BLaER1 treated with 17β-estradiol and CSF1 and Interleukin-3, amounts not matched to agents 10 nM and 100 nM (cell line): ENCODE measurements at regions not wholly inside any gene's neighbourhood (a gene's known extent, or its start where the extent isn't known, plus 50 kb on each side); places are given as distances from the start of the nearest gene placed in this dataset.
"Not testable (repeated sequence)": the region's sequence is repeated elsewhere in the genome, so short reads cannot be mapped to it uniquely, and the experiment has no call there.

Experiments used
- H3K27ac ChIP-seq, 11 experiments: shearing (Covaris generic); formaldehyde crosslinking; 2 replicates each; pipeline ENCODE4 v1.8.1; 2022
- H3K27me3 ChIP-seq, 11 experiments: shearing (Covaris generic); formaldehyde crosslinking; 2 replicates each; pipeline ENCODE4 v1.8.1; 2022
- H3K36me3 ChIP-seq, 11 experiments: shearing (Covaris generic); formaldehyde crosslinking; 2 replicates each; pipeline ENCODE4 v1.8.1; 2022
- H3K4me1 ChIP-seq, 10 experiments: shearing (Covaris generic); formaldehyde crosslinking; 2 replicates each; pipeline ENCODE4 v1.8.1; 2022
- H3K4me2 ChIP-seq, 11 experiments: shearing (Covaris generic); formaldehyde crosslinking; 2 replicates each; pipeline ENCODE4 v1.8.1; 2022
- H3K4me3 ChIP-seq, 10 experiments: shearing (Covaris generic); formaldehyde crosslinking; 2 replicates each; pipeline ENCODE4 v1.8.1; 2022
- H3K9ac ChIP-seq, 11 experiments: shearing (Covaris generic); formaldehyde crosslinking; 2 replicates each; pipeline ENCODE4 v1.8.1; 2022
- H3K9me3 ChIP-seq, 11 experiments: shearing (Covaris generic); formaldehyde crosslinking; replicated peaks in 1 of 11; 2 replicates each; pipeline ENCODE4 v1.8.1; 2022
- H4K20me1 ChIP-seq, 11 experiments: shearing (Covaris generic); formaldehyde crosslinking; 2 replicates each; pipeline ENCODE4 v1.8.1; 2022
- Cebpa-rat ChIP-seq, 11 experiments: shearing (Covaris generic); IDR thresholded peaks; 2 replicates each; pipeline ENCODE4 v1.8.1; 2022

GRCh38 chr2:16393500-16394071, 272.0 kb downstream of the CYRIA start:
- TF ChIP-seq Cebpa-rat (IDR thresholded peaks at IDR 0.05), result no peak
- H3K4me2 ChIP-seq, result peak overlapping the region in 2 of 11 experiments; percentile 48 to 50; a peak in 4 of 22 replicates
- no peak overlapping the region for H3K27ac ChIP-seq
- H3K9ac ChIP-seq, result peak overlapping the region in 1 of 11 experiments; percentile 46; a peak in 1 of 22 replicates
- no peaks in the 10 kb centered on the region for H3K27me3 ChIP-seq
- H3K36me3 ChIP-seq, result no peaks in the 10 kb centered on the region
- no peak overlapping the region for H3K4me3 ChIP-seq
- no peaks in the 10 kb centered on the region; a peak in 1 of 22 replicates for H4K20me1 ChIP-seq
- H3K9me3 ChIP-seq, result no peaks in the 10 kb centered on the region
- H3K4me1 ChIP-seq, result peaks cover 0 to 16% (median 0%) of the 10 kb centered on the region in 10 experiments; a peak in 4 of 20 replicates

- Histone ChIP-seq H3K4me1 (peaks cover 0 to 16% (median 0%) of the 10 kb centered on the region in 10 experiments; a peak in 4 of 20 replicates), H3K27ac (no peak overlapping the region)
Measured at GRCh38 chr2:16392647-16393499, 272.8 kb downstream of the CYRIA start.

GRCh38 chr2:16391986-16392385, 273.6 kb downstream of the CYRIA start:
- no peaks in the 10 kb centered on the region for H3K9me3 ChIP-seq
- no peak for TF ChIP-seq Cebpa-rat (IDR thresholded peaks at IDR 0.05)
- no peak overlapping the region for H3K4me2 ChIP-seq
- H3K4me3 ChIP-seq, result no peak overlapping the region
- no peaks in the 10 kb centered on the region for H3K36me3 ChIP-seq
- no peak overlapping the region for H3K9ac ChIP-seq
- peaks cover 0 to 16% (median 0%) of the 10 kb centered on the region in 10 experiments; a peak in 4 of 20 replicates for H3K4me1 ChIP-seq
- H3K27me3 ChIP-seq, result no peaks in the 10 kb centered on the region
- H3K27ac ChIP-seq, result no peak overlapping the region
- no peaks in the 10 kb centered on the region; a peak in 1 of 22 replicates for H4K20me1 ChIP-seq

More at GRCh38 chr2:16392647-16393499, 272.8 kb downstream of the CYRIA start:
- no peak overlapping the region for H3K4me3 ChIP-seq
- H3K27me3 ChIP-seq, result no peaks in the 10 kb centered on the region
- no peak overlapping the region for H3K4me2 ChIP-seq
- H3K36me3 ChIP-seq, result no peaks in the 10 kb centered on the region
- H3K9me3 ChIP-seq, result no peaks in the 10 kb centered on the region
- H3K9ac ChIP-seq, result no peak overlapping the region
- no peaks in the 10 kb centered on the region; a peak in 1 of 22 replicates for H4K20me1 ChIP-seq
- no peak for TF ChIP-seq Cebpa-rat (IDR thresholded peaks at IDR 0.05)

GRCh38 chr2:16390561-16390960, 275.1 kb downstream of the CYRIA start:
- H3K27ac ChIP-seq, result no peak overlapping the region
- H3K9ac ChIP-seq, result no peak overlapping the region
- H3K4me3 ChIP-seq, result no peak overlapping the region
- no peaks in the 10 kb centered on the region for H3K9me3 ChIP-seq
- no peak overlapping the region for H3K4me2 ChIP-seq
- H4K20me1 ChIP-seq, result no peaks in the 10 kb centered on the region; a peak in 1 of 22 replicates
- no peaks in the 10 kb centered on the region for H3K27me3 ChIP-seq
- H3K4me1 ChIP-seq, result peaks cover 0 to 16% (median 0%) of the 10 kb centered on the region in 10 experiments; a peak in 4 of 20 replicates
- no peaks in the 10 kb centered on the region for H3K36me3 ChIP-seq
- no peak for TF ChIP-seq Cebpa-rat (IDR thresholded peaks at IDR 0.05)

- no peaks in the 10 kb centered on the region; a peak in 1 of 22 replicates for H4K20me1 ChIP-seq
- TF ChIP-seq Cebpa-rat (IDR thresholded peaks at IDR 0.05), result no peak
Measured at GRCh38 chr2:16389611-16390010, 276.0 kb downstream of the CYRIA start.

GRCh38 chr2:16388199-16388830, 277.3 kb downstream of the CYRIA start:
- H4K20me1 ChIP-seq, H3K4me2 ChIP-seq, H3K36me3 ChIP-seq, H3K4me1 ChIP-seq, H3K27me3 ChIP-seq, H3K9ac ChIP-seq, H3K9me3 ChIP-seq, H3K4me3 ChIP-seq, H3K27ac ChIP-seq: not testable (repeated sequence)

More at GRCh38 chr2:16389611-16390010, 276.0 kb downstream of the CYRIA start:
- no peak overlapping the region for H3K27ac ChIP-seq
- H3K4me1 ChIP-seq, result peaks cover 0 to 14% (median 0%) of the 10 kb centered on the region in 10 experiments; a peak in 4 of 20 replicates
- H3K9ac ChIP-seq, result no peak overlapping the region
- no peaks in the 10 kb centered on the region for H3K27me3 ChIP-seq
- no peaks in the 10 kb centered on the region for H3K36me3 ChIP-seq
- H3K4me3 ChIP-seq, result no peak overlapping the region
- no peaks in the 10 kb centered on the region for H3K9me3 ChIP-seq
- no peak overlapping the region for H3K4me2 ChIP-seq

GRCh38 chr2:16387461-16387984, 278.1 kb downstream of the CYRIA start:
- no peak for TF ChIP-seq Cebpa-rat (IDR thresholded peaks at IDR 0.05)
- no peak overlapping the region for H3K27ac ChIP-seq
- H3K27me3 ChIP-seq, result no peaks in the 10 kb centered on the region
- no peak overlapping the region for H3K4me2 ChIP-seq
- H4K20me1 ChIP-seq, result no peaks in the 10 kb centered on the region; a peak in 1 of 22 replicates
- H3K4me3 ChIP-seq, result no peak overlapping the region
- H3K9me3 ChIP-seq, result no peaks in the 10 kb centered on the region
- H3K36me3 ChIP-seq, result no peaks in the 10 kb centered on the region
- H3K4me1 ChIP-seq, result no peaks in the 10 kb centered on the region
- no peak overlapping the region for H3K9ac ChIP-seq

GRCh38 chr2:16386431-16386830, 279.2 kb downstream of the CYRIA start:
- H3K27ac ChIP-seq, result no peak overlapping the region
- H3K4me3 ChIP-seq, result no peak overlapping the region
- no peaks in the 10 kb centered on the region for H3K27me3 ChIP-seq
- no peak overlapping the region for H3K4me2 ChIP-seq
- H3K4me1 ChIP-seq, result no peaks in the 10 kb centered on the region
- no peak overlapping the region for H3K9ac ChIP-seq
- H3K36me3 ChIP-seq, result no peaks in the 10 kb centered on the region
- no peaks in the 10 kb centered on the region for H3K9me3 ChIP-seq
- H4K20me1 ChIP-seq, result no peaks in the 10 kb centered on the region
- no peak for TF ChIP-seq Cebpa-rat (IDR thresholded peaks at IDR 0.05)

GRCh38 chr2:16386031-16386430, 279.6 kb downstream of the CYRIA start:
- Histone ChIP-seq H3K9me3 (no peaks in the 10 kb centered on the region), H3K9ac (no peak overlapping the region), H4K20me1 (no peaks in the 10 kb centered on the region), H3K4me2 (no peak overlapping the region), H3K4me3 (no peak overlapping the region), H3K27me3 (no peaks in the 10 kb centered on the region), H3K36me3 (no peaks in the 10 kb centered on the region), H3K4me1 (no peaks in the 10 kb centered on the region), H3K27ac (no peak overlapping the region)
- no peak for TF ChIP-seq Cebpa-rat (IDR thresholded peaks at IDR 0.05)
